ENCODE measurements at regions not wholly inside any gene's neighbourhood (a gene's known extent, or its start where the extent isn't known, plus 50 kb on each side); places are given as distances from the start of the nearest gene placed in this dataset.

- DNase-seq (ENCODE audit: low spot score), result no peak
- TF ChIP-seq CTCF (IDR thresholded peaks at IDR 0.05; ENCODE audit: extremely low read depth, insufficient read depth, missing control alignments), result no peak
- in situ Hi-C loops (cut with MboI; ENCODE audit: low pct_unique_long_range_greater_than_20kb, low sequenced_read_pairs, unreplicated experiment), result no loop called here
These were observed 116.6 kb downstream of the DLL1 start for GRCh38 chr6:170174124-170174770.

- TF ChIP-seq CTCF (IDR thresholded peaks at IDR 0.05; ENCODE audit: extremely low read depth, insufficient read depth, missing control alignments), result no peak
- no peak for DNase-seq (ENCODE audit: low spot score)
- in situ Hi-C loops (cut with MboI; ENCODE audit: low pct_unique_long_range_greater_than_20kb, low sequenced_read_pairs, unreplicated experiment), result no loop called here
These were observed 117.5 kb downstream of the DLL1 start for GRCh38 chr6:170173335-170173881.

GRCh38 chr6:170172825-170173256 is 118.0 kb downstream of the DLL1 start:
- no peak for DNase-seq (ENCODE audit: low spot score)
- no peak for TF ChIP-seq CTCF (IDR thresholded peaks at IDR 0.05; ENCODE audit: extremely low read depth, insufficient read depth, missing control alignments)
- in situ Hi-C loops (cut with MboI; ENCODE audit: low pct_unique_long_range_greater_than_20kb, low sequenced_read_pairs, unreplicated experiment), result no loop called here

- in situ Hi-C loops (cut with MboI; ENCODE audit: low pct_unique_long_range_greater_than_20kb, low sequenced_read_pairs, unreplicated experiment), result no loop called here
- TF ChIP-seq CTCF (IDR thresholded peaks at IDR 0.05; ENCODE audit: extremely low read depth, insufficient read depth, missing control alignments), result no peak
- DNase-seq (ENCODE audit: low spot score), result no peak
These were observed 118.5 kb downstream of the DLL1 start for GRCh38 chr6:170172392-170172791.

GRCh38 chr6:170167657-170168159 is 123.2 kb downstream of the DLL1 start:
- in situ Hi-C loops (cut with MboI; ENCODE audit: low pct_unique_long_range_greater_than_20kb, low sequenced_read_pairs, unreplicated experiment), result no loop called here
- TF ChIP-seq CTCF (IDR thresholded peaks at IDR 0.05; ENCODE audit: extremely low read depth, insufficient read depth, missing control alignments), result no peak
- DNase-seq (ENCODE audit: low spot score), result no peak

GRCh38 chr6:170166511-170167122 is 124.3 kb downstream of the DLL1 start:
- DNase-seq (ENCODE audit: low spot score), result no peak
- TF ChIP-seq CTCF (IDR thresholded peaks at IDR 0.05; ENCODE audit: extremely low read depth, insufficient read depth, missing control alignments), result no peak
- in situ Hi-C loops (cut with MboI; ENCODE audit: low pct_unique_long_range_greater_than_20kb, low sequenced_read_pairs, unreplicated experiment), result no loop called here

All from GM13977 (cell line).